Ovary (tissue), 7 donors: ENCODE measurements at regions not wholly inside any gene's neighbourhood (a gene's known extent, or its start where the extent isn't known, plus 50 kb on each side); places are given as distances from the start of the nearest gene placed in this dataset.

Experiments
- DNase-seq, 5 donors: peaks; one replicate each; pipeline ENCODE4 v3.0.0-alpha.2; 2019 to 2020
- H3K27ac ChIP-seq, 2 donors: fragments of 200-600 bp; one replicate each; pipeline versions ENCODE4 v1.5.1 to v1.8.0; 2019 to 2022
- H3K27me3 ChIP-seq: fragments of 200-600 bp; one replicate; pipeline ENCODE4 v1.8.0; 2022
- H3K36me3 ChIP-seq: fragments of 200-600 bp; sonication (generic); one replicate; pipeline ENCODE4 v1.5.1; 2019
- H3K4me1 ChIP-seq: one replicate; pipeline ENCODE4 v1.8.1; 2013; ENCODE audit warnings: mild to moderate bottlenecking, moderate library complexity; ENCODE audit not compliant: insufficient read depth
- H3K4me3 ChIP-seq: fragments of 200-600 bp; sonication (generic); one replicate; pipeline ENCODE4 v1.5.1; 2017
- H3K9me3 ChIP-seq, 2 donors: fragments of 200-600 bp in 1 of 2; sonication (generic) in 1 of 2; one replicate each; pipeline versions ENCODE4 v1.5.1 to v1.8.1; 2013 to 2019; ENCODE audit warnings: mild to moderate bottlenecking in 1 of 2, moderate library complexity in 1 of 2
- CTCF ChIP-seq, 3 donors: fragments of 450-650 bp in 2 of 3; fragments of 200-600 bp in 1 of 3; IDR thresholded peaks; one replicate each; pipeline versions ENCODE4 v1.5.1 to v1.8.0; 2016 to 2022; ENCODE audit warnings: antibody characterized with exemption in 3 of 3, mild to moderate bottlenecking in 1 of 3
- EP300 ChIP-seq: sonication (generic); formaldehyde crosslinking; IDR thresholded peaks from one replicate; pipeline ENCODE4 v1.6.1; 2017; ENCODE audit warnings: antibody characterized with exemption
- POLR2A ChIP-seq: fragments of 450-650 bp; IDR thresholded peaks from one replicate; pipeline ENCODE4 v1.6.1; 2017; ENCODE audit warnings: antibody characterized with exemption, mild to moderate bottlenecking, moderate library complexity
- WGBS, 3 donors: extraction: QIAGEN DNeasy Blood & Tissue Kit in 1 of 3; methylation state at CpG; one replicate each; pipeline versions ENCODE4 v1.1.5 to v1.1.7; 2013 to 2017; 5-methylcytosine and 5-hydroxymethylcytosine counted together
- intact Hi-C, 4 donors: fragments of 100-400 bp; cut with DNase I; formaldehyde crosslinking; loops; one replicate each; pipeline versions ENCODE4 v1.11.0 to v1.15.1; 2022 to 2023
- donor health status: DM: no; HTN: no; CAD: no; lungs with moderate emphysema.
- donor health status: DM: no; HTN: no; CAD: no.
- donor health status: Bipolar disorder and iron deficiency.
- donor health status: DM: no; HTN: no; CAD: no.
- donor health status: DM: yes; HTN: yes; CAD: no.

DNA sequence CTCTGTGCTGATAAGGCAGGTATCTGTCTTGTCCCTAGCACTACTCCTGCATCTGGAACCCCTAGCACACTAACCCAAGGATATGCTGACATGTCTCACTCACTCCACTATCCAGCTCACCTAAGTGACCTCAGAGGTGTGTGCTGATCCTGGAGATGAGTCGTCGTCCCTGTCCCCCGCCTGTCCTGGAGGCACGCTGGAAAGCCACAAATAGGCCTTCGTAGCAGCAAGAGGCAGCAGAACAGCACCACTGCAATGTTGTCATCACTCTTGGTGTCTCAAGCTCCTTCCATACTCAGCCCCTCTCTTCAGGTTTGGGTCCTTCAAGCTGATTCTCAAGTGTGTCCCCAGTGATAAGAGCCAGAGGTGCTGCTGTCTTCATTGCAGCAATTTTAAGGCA is 73.0 kb upstream of the ITGA6 start:
- DNase-seq = no peak
- intact Hi-C loops = no loop called here
- peaks cover 5% of the 10 kb centered on the region for H3K4me1 ChIP-seq

DNA sequence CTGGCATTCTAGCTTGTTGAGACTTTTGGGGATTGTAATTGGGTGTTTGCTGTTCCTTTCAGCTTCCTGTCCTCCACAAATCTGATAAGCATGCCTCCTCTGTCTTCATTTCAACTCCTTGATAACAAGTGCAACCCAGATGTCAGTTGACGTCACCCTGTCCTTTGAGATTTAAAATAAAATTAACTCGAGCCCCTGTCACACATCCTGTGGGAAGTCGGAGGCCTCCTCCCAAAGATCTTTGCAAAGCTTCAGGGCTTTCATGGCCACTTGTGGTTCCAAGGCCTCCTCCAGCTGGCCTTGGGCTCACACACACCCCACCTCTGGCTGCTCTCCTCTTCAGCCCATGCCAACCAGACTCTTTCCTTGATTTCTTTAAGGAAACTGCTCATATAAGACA is 69.9 kb upstream of the ITGA6 start:
- Histone ChIP-seq H3K27ac (no peak overlapping the region), H3K27me3 (no peaks in the 10 kb centered on the region), H3K36me3 (no peaks in the 10 kb centered on the region), H3K9me3 (no peaks in the 10 kb centered on the region), H3K4me3 (no peak overlapping the region), H3K4me1 (peaks cover 8% of the 10 kb centered on the region)
- 81 to 90% (median 87%) methylated on average over 3 of the region's 3 CpGs for WGBS, 3 donors
- intact Hi-C loops = no loop called here
- no peak for DNase-seq
- TF ChIP-seq EP300 (no peak), POLR2A (no peak), CTCF (IDR thresholded peaks at IDR 0.05) (no peak)

More for the DNA sequence above, 73.0 kb upstream of the ITGA6 start:
- WGBS, 3 donors = 79 to 98% (median 96%) methylated on average over 5 of the region's 5 CpGs
- H3K27ac ChIP-seq = no peak overlapping the region
- no peaks in the 10 kb centered on the region for H3K27me3 ChIP-seq
- TF ChIP-seq CTCF (IDR thresholded peaks at IDR 0.05) (no peak), POLR2A (no peak), EP300 (no peak)
- no peaks in the 10 kb centered on the region for H3K36me3 ChIP-seq
- H3K9me3 ChIP-seq = no peaks in the 10 kb centered on the region
- H3K4me3 ChIP-seq = no peak overlapping the region

- peak in 3 of 5 donors; percentile 22 to 41 (median 39) for DNase-seq
- Histone ChIP-seq H3K27ac (no peak overlapping the region), H3K9me3 (no peaks in the 10 kb centered on the region), H3K27me3 (no peaks in the 10 kb centered on the region), H3K36me3 (no peaks in the 10 kb centered on the region), H3K4me3 (no peak overlapping the region), H3K4me1 (peaks cover 8% of the 10 kb centered on the region)
- TF ChIP-seq POLR2A = no peak
- TF ChIP-seq CTCF (IDR thresholded peaks at IDR 0.05) = no peak
- TF ChIP-seq EP300 = no peak
- intact Hi-C loops = no loop called here
- 36 to 46% (median 44%) methylated on average over 12 of the region's 12 CpGs for WGBS, 3 donors
Measured at GRCh38 chr2:172358691-172359556, 68.5 kb upstream of the ITGA6 start.

- intact Hi-C loops = no loop called here
- no peak overlapping the region for H3K4me3 ChIP-seq
- no peaks in the 10 kb centered on the region for H3K9me3 ChIP-seq
- no peaks in the 10 kb centered on the region for H3K27me3 ChIP-seq
- no peak overlapping the region for H3K27ac ChIP-seq
- H3K4me1 ChIP-seq = peaks cover 8% of the 10 kb centered on the region
- no peaks in the 10 kb centered on the region for H3K36me3 ChIP-seq
- TF ChIP-seq CTCF (IDR thresholded peaks at IDR 0.05) = no peak
- TF ChIP-seq EP300 = no peak
- TF ChIP-seq POLR2A = no peak
- WGBS, 3 donors = 6 to 11% (median 7%) methylated on average over 3 of the region's 3 CpGs
- DNase-seq = no peak
Measured at GRCh38 chr2:172361360-172361759, 66.0 kb upstream of the ITGA6 start.
